ENCODE measurements at regions not wholly inside any gene's neighbourhood (a gene's known extent, or its start where the extent isn't known, plus 50 kb on each side); places are given as distances from the start of the nearest gene placed in this dataset.

GRCh38 chr6:3644739-3645012 lies 106.8 kb downstream of the PXDC1 start:
- no peak for TF ChIP-seq CTCF (conservative IDR thresholded peaks at IDR 0.05; ENCODE audit: low read length)
- no peak for TF ChIP-seq EZH2phosphoT487 (IDR thresholded peaks at IDR 0.05; ENCODE audit: borderline replicate concordance)
